ENCODE measurements at regions not wholly inside any gene's neighbourhood (a gene's known extent, or its start where the extent isn't known, plus 50 kb on each side); places are given as distances from the start of the nearest gene placed in this dataset.

DNA sequence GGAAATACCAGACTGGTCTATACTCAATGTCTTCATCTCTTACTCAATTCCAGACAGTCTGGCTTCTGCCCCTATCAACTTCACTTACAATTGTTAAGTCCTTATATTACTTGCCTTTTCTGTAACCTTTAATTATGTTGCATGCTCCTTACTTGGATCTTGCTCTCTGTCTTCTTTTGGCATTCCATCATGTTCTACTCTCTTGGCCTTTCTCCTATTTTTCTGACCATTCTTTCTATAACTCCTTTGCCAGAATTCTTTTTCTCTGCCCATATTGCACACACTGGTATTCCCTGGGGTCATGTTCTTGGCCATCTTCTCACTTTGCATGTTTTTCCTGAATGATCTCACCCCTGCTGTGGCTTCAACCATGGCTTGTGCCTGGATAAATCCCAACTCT lies 209.8 kb upstream of the ZNF462 start:
- Mint-ChIP-seq H3K9me3 (peaks cover under 1% of the 10 kb centered on the region), H3K36me3 (no peaks in the 10 kb centered on the region), H3K4me3 (no peak overlapping the region), H3K27me3 (ENCODE audit: low read depth) (no peaks in the 10 kb centered on the region), H3K27ac (no peak overlapping the region), H3K4me1 (peaks cover 17% of the 10 kb centered on the region)
- TF ChIP-seq, protein P1, sequence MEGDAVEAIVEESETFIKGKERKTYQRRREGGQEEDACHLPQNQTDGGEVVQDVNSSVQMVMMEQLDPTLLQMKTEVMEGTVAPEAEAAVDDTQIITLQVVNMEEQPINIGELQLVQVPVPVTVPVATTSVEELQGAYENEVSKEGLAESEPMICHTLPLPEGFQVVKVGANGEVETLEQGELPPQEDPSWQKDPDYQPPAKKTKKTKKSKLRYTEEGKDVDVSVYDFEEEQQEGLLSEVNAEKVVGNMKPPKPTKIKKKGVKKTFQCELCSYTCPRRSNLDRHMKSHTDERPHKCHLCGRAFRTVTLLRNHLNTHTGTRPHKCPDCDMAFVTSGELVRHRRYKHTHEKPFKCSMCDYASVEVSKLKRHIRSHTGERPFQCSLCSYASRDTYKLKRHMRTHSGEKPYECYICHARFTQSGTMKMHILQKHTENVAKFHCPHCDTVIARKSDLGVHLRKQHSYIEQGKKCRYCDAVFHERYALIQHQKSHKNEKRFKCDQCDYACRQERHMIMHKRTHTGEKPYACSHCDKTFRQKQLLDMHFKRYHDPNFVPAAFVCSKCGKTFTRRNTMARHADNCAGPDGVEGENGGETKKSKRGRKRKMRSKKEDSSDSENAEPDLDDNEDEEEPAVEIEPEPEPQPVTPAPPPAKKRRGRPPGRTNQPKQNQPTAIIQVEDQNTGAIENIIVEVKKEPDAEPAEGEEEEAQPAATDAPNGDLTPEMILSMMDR (IDR thresholded peaks at IDR 0.05; ENCODE audit: unreplicated experiment): no peak
- no peak for DNase-seq (ENCODE audit: low spot score in 2 of 2, unreplicated experiment in 2 of 2)

DNA sequence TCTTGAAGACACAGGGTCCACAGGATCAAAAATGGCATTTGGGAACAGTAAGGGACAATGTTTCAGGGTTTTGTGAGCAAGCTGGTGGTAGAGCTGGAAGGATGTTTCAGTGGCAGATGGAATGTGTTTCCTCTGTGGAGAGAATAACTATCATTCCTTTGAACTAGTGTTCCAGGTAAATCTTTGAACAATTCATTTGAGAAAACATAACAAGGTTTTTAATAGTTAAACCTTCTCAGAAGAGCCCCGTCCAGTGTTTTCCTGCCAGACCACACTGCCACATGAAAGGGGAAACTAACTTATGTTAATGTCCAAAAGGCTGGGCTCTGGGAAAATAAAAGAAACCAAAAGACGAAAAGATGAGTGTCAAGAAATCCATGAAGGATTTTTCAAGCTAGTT lies 207.0 kb upstream of the ZNF462 start:
- Mint-ChIP-seq H3K4me1 (peaks cover 17% of the 10 kb centered on the region), H3K36me3 (no peaks in the 10 kb centered on the region), H3K27me3 (ENCODE audit: low read depth) (no peaks in the 10 kb centered on the region), H3K27ac (peak overlapping the region; percentile 43), H3K4me3 (no peak overlapping the region), H3K9me3 (peaks cover 4% of the 10 kb centered on the region)
- TF ChIP-seq, protein P1 (IDR thresholded peaks at IDR 0.05; ENCODE audit: unreplicated experiment): no peak
- no peak for DNase-seq (ENCODE audit: low spot score in 2 of 2, unreplicated experiment in 2 of 2)

DNA sequence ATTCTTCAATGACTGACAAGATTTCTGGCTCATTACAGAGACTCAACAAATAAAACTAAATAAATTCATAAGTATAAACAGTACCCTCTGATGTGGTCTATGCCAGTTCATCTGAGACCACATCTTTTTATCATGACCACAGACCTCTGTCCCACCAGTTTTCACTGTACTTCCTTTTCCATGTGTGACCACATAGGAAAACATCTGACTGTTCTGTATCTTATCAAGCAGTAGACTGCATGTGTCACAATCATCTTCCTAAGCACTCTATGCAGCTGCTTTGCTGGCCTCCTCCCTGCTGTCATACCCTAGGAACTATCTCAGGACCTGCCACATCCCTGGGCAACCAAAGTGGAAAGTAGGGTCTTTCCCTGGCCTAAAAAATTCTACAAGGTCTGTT lies 205.0 kb upstream of the ZNF462 start:
- peaks cover 4% of the 10 kb centered on the region for H3K9me3 Mint-ChIP-seq
- TF ChIP-seq, protein P1 (IDR thresholded peaks at IDR 0.05; ENCODE audit: unreplicated experiment): no peak
- H3K4me1 Mint-ChIP-seq: peaks cover 17% of the 10 kb centered on the region

GRCh38 chr9:106668534-106668933 lies 194.4 kb upstream of the ZNF462 start:
- Mint-ChIP-seq H3K36me3 (no peaks in the 10 kb centered on the region), H3K27ac (no peak overlapping the region), H3K4me1 (no peaks in the 10 kb centered on the region)

More for the DNA sequence above, 205.0 kb upstream of the ZNF462 start:
- Mint-ChIP-seq H3K36me3 (no peaks in the 10 kb centered on the region), H3K27ac (no peak overlapping the region), H3K4me3 (no peak overlapping the region), H3K27me3 (ENCODE audit: low read depth) (no peaks in the 10 kb centered on the region)
- DNase-seq (ENCODE audit: low spot score in 2 of 2, unreplicated experiment in 2 of 2): no peak

DNA sequence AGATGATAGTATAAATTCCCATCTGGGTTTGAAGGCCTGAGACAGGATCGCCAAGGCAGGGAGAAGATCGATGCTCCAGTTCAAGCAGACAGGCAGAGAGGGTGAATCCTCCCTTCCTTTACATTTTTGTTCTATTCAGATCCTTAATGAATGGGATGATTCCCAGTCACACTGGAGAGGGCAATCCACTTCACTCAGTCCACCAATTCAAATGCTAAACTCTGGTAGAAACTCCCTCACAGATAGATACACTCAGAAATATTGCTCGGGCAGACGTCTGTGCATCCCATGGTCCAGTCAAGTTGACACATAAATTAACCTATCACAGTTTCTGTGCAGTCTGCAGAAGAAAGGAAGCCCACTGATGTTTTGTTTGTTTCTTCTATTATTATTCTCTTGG lies 193.1 kb upstream of the ZNF462 start:
- no peak for DNase-seq (ENCODE audit: low spot score in 2 of 2, unreplicated experiment in 2 of 2)
- TF ChIP-seq, protein P1 (IDR thresholded peaks at IDR 0.05; ENCODE audit: unreplicated experiment): no peak
- H3K36me3 Mint-ChIP-seq: no peaks in the 10 kb centered on the region

More at GRCh38 chr9:106668534-106668933, 194.4 kb upstream of the ZNF462 start:
- no peak overlapping the region for H3K4me3 Mint-ChIP-seq
- H3K27me3 Mint-ChIP-seq (ENCODE audit: low read depth): no peaks in the 10 kb centered on the region
- H3K9me3 Mint-ChIP-seq: no peaks in the 10 kb centered on the region
- DNase-seq (ENCODE audit: low spot score in 2 of 2, unreplicated experiment in 2 of 2): no peak
- TF ChIP-seq, protein P1 (IDR thresholded peaks at IDR 0.05; ENCODE audit: unreplicated experiment): no peak

DNA sequence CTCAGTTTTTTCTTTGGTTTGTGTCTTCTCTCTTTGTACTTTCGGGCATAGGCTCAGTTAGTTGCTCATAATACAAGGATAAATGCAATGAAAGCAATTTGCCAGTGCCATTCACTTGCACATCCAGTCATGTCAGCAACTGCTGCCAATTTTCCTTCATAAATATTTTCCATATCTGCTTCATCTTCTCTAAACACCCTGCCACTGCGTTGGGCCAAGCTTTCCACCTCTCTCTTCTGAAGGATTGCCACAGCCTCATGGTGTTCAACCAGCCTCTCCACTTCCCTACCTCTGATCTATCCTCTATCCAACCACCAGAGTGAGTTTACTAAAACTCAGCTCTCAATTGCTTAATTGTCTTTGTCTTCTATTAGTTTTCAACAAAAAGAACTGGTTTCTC lies 192.5 kb upstream of the ZNF462 start:
- Mint-ChIP-seq H3K36me3 (no peaks in the 10 kb centered on the region), H3K4me3 (no peak overlapping the region), H3K4me1 (no peaks in the 10 kb centered on the region), H3K27ac (no peak overlapping the region), H3K27me3 (ENCODE audit: low read depth) (no peaks in the 10 kb centered on the region), H3K9me3 (no peaks in the 10 kb centered on the region)
- TF ChIP-seq, protein P1 (IDR thresholded peaks at IDR 0.05; ENCODE audit: unreplicated experiment): no peak
- no peak for DNase-seq (ENCODE audit: low spot score in 2 of 2, unreplicated experiment in 2 of 2)

More for the DNA sequence above, 193.1 kb upstream of the ZNF462 start:
- H3K27ac Mint-ChIP-seq: no peak overlapping the region
- no peak overlapping the region for H3K4me3 Mint-ChIP-seq
- H3K9me3 Mint-ChIP-seq: no peaks in the 10 kb centered on the region
- no peaks in the 10 kb centered on the region for H3K27me3 Mint-ChIP-seq (ENCODE audit: low read depth)
- H3K4me1 Mint-ChIP-seq: no peaks in the 10 kb centered on the region

All from mesothelial cell of epicardium (in vitro differentiated cells).